ENCODE measurements at regions not wholly inside any gene's neighbourhood (a gene's known extent, or its start where the extent isn't known, plus 50 kb on each side); places are given as distances from the start of the nearest gene placed in this dataset.

GRCh38 chr4:106425576-106425975 is 57.0 kb upstream of the GIMD1 start:
- no peak overlapping the region for H3K4me3 ChIP-seq
- peaks cover 0 to 14% (median 6%) of the 10 kb centered on the region in 4 donors for H3K4me1 ChIP-seq
- H3K36me3 ChIP-seq = no peaks in the 10 kb centered on the region
- no peak overlapping the region for H3K27ac ChIP-seq
- H3K27me3 ChIP-seq = no peaks in the 10 kb centered on the region
- DNase-seq = no peak
- TF ChIP-seq POLR2AphosphoS5 (IDR thresholded peaks at IDR 0.05) (no peak), CTCF (IDR thresholded peaks at IDR 0.05) (no peak), POLR2A (IDR thresholded peaks at IDR 0.05) (no peak), EP300 (IDR thresholded peaks at IDR 0.05) (no peak)
- intact Hi-C loops (cut with DNase I) = no loop called here
- H3K9me3 ChIP-seq = no peaks in the 10 kb centered on the region

- Histone ChIP-seq H3K4me3 (no peak overlapping the region), H3K4me1 (peaks cover 0 to 14% (median 6%) of the 10 kb centered on the region in 4 donors), H3K27ac (no peak overlapping the region), H3K9me3 (no peaks in the 10 kb centered on the region), H3K36me3 (no peaks in the 10 kb centered on the region), H3K27me3 (no peaks in the 10 kb centered on the region)
- DNase-seq = no peak
- WGBS, 2 donors = 78 to 80% methylated on average over 3 of the region's 3 CpGs
- intact Hi-C loops (cut with DNase I) = no loop called here
- no peak for TF ChIP-seq POLR2A (IDR thresholded peaks at IDR 0.05)
- no peak for TF ChIP-seq CTCF (IDR thresholded peaks at IDR 0.05)
- no peak for TF ChIP-seq EP300 (IDR thresholded peaks at IDR 0.05)
- no peak for TF ChIP-seq POLR2AphosphoS5 (IDR thresholded peaks at IDR 0.05)
These were observed 55.8 kb upstream of the GIMD1 start for GRCh38 chr4:106424426-106424825.

- Histone ChIP-seq H3K9me3 (no peaks in the 10 kb centered on the region), H3K4me1 (peaks cover 0 to 14% (median 6%) of the 10 kb centered on the region in 4 donors), H3K27me3 (no peaks in the 10 kb centered on the region), H3K4me3 (no peak overlapping the region), H3K27ac (no peak overlapping the region), H3K36me3 (no peaks in the 10 kb centered on the region)
- no peak for DNase-seq
- intact Hi-C loops (cut with DNase I) = no loop called here
- TF ChIP-seq POLR2AphosphoS5 (IDR thresholded peaks at IDR 0.05) (no peak), CTCF (IDR thresholded peaks at IDR 0.05) (no peak), EP300 (IDR thresholded peaks at IDR 0.05) (no peak), POLR2A (IDR thresholded peaks at IDR 0.05) (no peak)
These were observed 55.2 kb upstream of the GIMD1 start for GRCh38 chr4:106423791-106424190.

GRCh38 chr4:106422766-106423165 is 54.2 kb upstream of the GIMD1 start:
- H3K27me3 ChIP-seq = no peaks in the 10 kb centered on the region
- H3K27ac ChIP-seq = no peak overlapping the region
- WGBS, 2 donors = 47 to 63% methylated on average over 1 of the region's 1 CpG
- no peaks in the 10 kb centered on the region for H3K36me3 ChIP-seq
- DNase-seq = no peak
- intact Hi-C loops (cut with DNase I) = no loop called here
- peaks cover 0 to 14% (median 6%) of the 10 kb centered on the region in 4 donors for H3K4me1 ChIP-seq
- no peaks in the 10 kb centered on the region for H3K9me3 ChIP-seq
- no peak overlapping the region for H3K4me3 ChIP-seq
- TF ChIP-seq EP300 (IDR thresholded peaks at IDR 0.05) = no peak
- TF ChIP-seq POLR2AphosphoS5 (IDR thresholded peaks at IDR 0.05) = no peak
- TF ChIP-seq CTCF (IDR thresholded peaks at IDR 0.05) = no peak
- no peak for TF ChIP-seq POLR2A (IDR thresholded peaks at IDR 0.05)

Data from sigmoid colon (tissue), 6 donors.